NCI-H82 (cell line): ENCODE measurements at regions not wholly inside any gene's neighbourhood (a gene's known extent, or its start where the extent isn't known, plus 50 kb on each side); places are given as distances from the start of the nearest gene placed in this dataset.

ENCODE experiments used
- DNase-seq: peaks from one replicate; lab custom pipeline; 2025; lab: John Stamatoyannopoulos, UW

DNA sequence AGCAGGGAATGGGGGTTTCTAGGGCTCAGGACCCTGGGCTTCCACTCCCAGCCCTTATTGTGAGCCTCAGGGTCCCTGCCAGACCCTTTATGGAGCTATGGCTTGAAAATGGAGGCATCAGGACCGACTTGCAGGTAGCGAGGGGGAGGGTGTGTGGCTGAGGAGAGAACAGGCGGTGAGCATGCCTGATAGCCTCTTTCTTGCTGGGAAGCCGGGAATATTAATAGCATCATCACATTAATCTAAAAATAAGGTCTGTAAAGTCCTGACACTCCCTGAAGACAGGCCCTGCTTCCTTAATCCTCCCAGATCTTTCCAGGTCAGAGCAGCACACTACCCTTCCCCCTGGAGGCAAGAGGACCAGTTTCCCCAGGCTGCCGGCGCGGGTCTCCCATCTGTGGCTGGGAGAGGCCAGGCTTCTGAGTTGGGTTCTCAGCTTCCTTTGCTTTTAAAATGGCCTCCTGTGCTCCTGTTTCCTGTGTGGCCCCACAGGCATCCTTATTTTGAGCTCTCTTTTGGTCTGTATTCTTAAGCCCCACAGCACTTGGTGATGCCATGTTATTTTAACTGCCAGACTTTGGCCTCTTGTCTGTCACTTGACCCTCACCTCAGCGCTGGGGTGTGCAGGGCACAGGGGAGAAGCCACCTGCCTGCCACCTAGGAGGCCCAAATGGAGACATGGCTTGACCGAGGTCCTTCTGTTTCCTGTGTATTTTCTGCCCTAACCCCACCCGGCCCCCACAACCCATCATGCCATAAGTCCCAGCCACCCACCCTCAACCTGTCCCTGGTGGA is 185.0 kb upstream of the TOPAZ1 start:
- no peak for DNase-seq

DNA sequence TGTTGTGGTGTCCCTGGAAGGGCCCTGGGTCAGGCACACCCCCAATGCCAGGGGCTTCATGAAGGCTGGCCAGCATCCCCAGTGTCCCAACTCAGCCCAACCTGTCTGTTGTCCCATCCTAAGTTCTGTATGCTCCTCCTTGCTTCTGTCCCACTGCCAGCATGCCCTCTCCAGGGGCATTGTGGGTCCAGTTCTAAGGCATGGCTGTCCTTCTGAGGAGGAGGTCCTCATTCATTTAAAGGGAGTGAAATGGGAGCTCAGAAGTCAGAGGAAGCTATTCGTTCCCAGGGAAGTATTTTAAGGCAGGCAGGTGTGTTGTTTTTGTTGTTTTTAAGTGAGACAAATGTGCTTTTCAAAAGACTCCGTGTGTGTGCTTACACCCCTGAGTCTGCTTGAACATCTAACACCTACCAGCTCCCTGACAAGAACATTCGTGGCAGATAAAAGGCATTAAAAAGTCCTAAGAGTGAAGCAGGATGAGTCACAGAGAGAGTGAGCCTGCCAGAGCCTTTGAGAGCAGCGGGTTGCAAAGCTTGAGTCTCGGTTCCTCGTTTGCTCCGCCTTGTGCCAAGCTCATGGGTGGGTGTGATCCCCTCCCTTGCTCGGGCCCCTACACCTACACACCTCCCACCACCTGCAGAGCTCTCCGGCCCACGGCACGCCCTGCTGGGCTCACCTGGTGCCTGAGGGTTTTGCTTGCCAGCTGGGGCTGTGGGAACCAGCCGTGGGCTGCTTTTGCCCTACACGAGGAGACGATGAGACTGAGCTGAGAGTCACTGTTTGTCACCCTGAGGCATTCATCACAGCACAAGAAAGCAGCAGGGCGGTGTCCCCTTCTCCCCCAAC is 183.4 kb upstream of the TOPAZ1 start:
- no peak for DNase-seq

DNA sequence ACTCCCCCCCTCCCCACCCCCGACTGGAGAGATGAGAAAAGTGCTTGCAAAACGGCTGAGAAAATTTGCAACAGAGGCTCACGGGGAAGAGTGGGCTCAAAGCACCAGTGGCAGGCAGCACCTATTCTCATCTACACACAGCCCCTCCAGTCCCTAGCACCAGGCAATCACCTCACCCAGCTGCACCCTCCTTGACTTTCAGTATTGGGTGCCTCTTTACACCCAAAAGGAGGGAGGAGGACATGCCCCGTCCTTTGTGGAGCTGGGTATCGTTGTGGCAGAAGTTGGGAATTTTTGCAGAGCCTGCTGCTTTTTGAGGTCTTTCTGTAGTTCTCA is 182.8 kb upstream of the TOPAZ1 start:
- no peak for DNase-seq

DNA sequence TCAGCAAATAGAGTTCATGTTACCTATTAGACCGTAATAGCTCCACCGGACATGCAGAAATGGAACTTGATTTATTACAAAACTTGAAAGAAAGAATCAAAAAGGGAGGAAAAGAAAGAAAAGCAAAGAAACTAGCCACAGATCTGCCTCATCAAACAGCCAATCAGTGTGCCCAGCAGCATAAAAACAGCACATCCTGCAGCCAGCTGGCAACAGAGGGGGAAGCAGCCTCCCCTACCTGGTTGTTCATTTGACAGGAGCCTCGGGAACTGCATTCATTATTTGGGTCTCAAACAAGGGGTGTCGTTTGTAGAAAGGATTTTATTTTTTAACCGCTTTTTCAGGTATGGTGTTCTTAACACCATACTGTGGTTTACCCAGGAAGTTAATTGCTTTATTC is 181.5 kb upstream of the TOPAZ1 start:
- no peak for DNase-seq

DNA sequence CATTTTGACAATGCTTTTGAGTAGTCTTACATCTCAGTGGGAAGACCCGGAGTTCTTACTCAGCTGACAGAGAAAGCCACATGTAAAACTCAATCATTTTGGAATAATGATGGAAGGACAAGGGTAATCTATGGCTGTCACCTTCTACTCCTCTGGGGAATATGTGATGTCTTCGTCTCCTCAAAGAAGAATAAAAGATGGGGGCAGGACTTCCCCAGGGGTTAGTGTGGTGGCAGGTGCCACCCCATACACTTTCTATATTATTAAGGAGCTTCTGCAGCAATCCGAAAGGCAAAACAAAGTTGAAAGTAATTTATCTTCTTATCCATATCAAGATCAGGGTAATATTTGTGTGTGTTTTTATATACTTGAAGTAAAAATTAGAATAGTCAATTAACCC is 180.4 kb upstream of the TOPAZ1 start:
- DNase-seq: no peak

DNA sequence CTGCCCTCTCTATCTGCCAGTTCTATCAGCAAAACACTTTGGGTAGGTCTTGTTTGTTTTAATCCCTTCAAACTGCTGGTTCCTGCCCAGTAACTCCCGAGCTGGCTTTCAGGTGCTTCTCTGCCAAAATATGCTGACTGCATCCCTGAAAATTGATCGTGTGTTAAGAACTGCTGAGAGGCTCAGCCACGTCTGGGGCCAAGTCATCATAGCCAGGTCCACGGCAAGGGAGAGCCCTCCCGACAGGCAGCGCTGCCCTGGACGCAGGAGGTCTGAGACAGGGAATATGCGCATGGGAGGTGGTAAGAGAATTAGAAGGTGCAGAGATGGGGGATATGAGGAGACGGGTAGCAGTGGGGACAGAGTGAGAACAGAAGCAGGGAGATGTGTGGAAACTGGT is 179.7 kb upstream of the TOPAZ1 start:
- no peak for DNase-seq

DNA sequence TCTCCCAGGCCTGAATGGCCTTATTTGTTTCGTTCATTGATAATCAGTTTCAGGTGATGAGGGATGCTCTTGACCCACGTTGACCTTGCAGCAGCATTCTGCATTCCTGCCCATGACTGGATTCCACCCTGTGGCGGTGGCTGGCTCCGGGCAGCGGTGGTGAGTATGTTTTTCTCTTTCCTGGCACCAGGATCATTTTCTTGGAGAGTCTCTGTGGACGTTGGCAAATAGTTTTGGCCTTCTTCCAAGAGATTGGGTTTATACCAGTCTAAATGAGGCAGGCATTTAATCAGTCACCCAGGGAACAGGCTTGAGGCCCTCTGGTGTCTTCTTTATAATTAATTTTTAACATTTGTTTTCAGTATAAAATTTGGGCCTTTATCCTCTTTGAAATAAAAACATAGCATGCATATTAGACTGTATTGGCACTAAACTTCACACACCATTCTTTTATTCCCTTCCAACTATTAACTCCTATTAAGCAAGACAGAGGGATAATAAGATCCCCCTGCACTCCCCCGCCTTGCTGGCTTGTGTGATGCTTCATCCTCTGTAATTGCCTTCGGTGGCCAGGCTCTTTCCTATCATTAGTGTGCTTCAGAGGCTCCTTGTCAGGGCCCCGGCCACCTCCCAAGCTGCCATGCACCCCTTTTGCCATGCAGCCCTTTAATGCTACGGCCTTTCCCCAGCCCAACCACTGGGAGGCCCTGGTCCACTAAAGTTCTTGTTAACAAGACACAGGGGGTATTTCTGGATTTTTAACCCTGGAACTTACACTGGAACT is 176.2 kb upstream of the TOPAZ1 start:
- DNase-seq: peak; percentile 71

DNA sequence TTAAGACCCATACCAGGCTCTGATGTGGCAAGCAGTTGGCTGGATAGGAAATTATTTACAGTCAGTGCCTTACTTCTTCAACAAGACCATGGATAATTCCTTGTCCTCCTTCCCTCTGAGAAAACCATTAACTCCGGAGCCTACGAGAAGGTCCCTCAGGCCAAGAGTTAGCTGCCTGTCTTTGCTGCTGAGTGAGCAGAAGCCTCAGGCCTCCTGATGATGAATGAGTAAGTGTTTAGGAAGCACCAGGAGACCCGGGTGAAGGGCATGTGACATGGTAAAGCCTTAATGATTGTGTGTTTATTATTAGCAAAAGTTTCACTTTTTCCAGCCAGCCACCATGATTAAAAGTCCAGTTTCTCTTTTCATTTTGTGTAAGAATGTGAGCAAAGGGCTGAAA is 174.9 kb upstream of the TOPAZ1 start:
- no peak for DNase-seq

DNA sequence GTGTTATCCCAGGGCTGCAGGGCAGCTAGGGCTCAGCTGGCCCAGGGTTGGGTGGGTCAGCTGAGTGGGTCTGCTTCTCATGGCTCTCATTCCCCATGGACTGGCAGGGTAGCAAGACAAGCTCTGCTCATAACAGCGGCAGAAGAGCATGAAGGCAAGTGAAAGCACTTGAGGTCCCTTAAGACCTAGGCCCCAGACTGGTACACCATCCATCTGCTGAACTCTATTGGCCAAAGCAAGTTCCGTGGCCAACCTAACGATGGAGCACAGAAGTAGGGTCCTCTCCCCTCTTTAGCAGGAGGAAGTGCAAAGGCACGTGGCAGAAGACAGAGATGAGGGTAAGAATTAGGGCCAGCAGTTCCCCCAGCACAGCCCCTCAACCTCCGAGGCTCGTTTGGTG is 174.3 kb upstream of the TOPAZ1 start:
- no peak for DNase-seq

DNA sequence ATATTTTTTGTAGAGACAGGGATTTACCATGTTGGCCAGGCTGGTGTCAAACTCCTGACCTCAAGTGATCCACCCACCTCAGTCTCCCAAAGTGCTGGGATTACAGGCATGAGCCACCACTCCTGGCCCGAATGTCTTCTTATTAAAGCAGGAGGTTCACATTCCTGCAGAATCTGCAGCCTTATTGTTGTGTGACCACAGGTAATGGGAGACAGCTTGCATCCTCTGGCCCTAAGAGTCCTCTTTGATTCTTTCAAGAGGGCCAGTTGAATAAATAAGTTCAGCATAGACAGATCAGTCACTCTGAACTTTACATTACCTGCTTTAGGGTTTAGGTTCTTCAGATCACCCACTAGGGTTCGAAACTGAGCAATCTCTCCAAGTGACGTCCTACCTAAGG is 172.9 kb upstream of the TOPAZ1 start:
- no peak for DNase-seq

DNA sequence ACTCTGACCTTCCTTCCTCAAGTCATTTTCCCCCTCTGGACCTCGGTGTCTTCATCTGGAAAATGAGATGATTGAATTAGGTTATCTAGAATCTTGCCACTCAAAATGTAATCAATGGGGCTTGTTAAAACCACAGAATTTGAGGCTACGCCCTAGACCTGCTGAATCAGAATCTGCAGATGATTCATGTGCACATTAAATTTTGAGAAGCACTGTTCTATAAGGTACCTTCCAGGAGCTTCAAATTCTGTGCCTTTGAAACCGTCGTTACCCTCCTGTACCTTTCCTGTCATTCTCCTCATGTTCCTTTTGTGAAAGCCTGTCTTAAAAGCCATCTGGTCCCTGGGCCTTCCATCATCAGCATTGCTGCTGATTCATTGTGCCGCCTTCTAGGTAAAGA is 172.4 kb upstream of the TOPAZ1 start:
- DNase-seq: no peak

DNA sequence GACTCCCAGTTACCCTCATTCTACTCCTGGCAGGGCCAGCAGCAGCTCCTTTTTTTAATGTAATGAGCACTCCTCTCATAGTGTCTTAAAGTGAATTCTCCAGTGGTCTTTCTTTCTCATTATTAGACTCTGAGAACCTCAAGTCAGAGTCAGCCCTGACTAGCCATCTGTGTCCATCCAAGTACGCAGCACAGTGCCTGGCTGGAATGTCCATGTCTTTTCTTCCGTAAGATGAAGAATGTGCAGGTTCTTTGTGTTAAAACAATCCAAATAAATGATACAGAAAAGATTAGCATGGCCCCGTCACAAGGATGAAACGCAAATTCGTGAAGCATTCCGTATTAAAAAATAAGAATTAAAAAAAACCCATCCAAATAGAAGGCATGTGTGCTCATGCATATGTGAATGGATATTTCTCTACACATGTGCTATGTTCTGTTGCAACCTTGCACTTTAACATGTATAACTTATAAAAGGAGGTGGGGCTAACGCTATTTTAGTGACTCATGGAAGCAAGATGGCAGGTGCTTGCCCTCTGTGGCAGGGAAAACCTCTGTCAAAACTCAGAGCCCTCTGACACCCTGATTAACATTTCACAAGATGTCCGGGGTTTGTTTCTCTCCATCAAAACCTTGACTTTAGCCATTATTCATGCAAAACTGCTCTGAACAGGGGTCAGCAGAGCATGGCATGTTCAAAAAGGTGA is 170.7 kb upstream of the TOPAZ1 start:
- no peak for DNase-seq

DNA sequence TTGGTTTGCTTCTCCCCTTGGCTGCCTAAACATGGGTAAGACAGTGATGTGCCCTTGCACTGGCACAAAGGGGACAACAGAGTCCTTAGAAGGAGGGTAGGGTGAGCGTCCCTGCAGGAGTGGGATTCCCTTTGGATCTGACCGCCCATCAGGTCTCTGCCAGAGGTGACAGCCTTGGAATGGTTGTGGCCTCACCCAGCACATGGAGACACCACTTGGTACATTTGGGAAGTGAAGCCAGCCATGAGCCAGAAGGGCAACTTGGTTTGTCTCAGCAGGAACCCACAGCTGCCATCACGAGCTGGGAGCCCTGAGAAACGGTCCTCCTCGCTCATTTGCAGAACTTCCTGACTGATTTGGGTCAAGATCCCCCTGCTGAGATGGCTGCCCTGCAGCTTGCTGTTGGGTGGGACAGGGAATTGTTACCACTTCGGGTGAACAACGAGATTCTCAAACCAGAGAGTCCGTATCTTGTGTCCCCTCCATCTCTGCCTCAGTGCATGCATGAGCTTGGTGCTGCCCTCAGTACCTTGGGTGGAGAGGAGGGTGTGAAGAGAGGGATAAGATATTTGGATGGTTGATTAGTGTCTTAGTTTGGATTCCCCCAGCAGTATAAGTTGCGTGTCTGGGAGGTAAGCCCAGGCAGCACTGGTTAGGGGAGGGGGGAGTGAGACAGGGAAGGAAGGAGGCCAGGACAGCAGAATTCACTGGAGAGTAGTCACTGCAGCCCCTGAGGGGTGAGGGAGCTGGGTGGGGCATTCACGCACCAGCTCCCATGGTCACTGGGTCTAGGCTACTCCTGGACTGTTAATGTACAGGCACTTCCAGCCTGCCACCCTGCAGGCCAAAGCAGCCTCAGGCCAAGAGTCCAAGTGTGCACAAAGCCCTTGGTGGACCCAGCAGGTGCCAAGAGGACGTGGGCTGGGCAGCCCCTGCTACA is 168.8 kb upstream of the TOPAZ1 start:
- no peak for DNase-seq

DNA sequence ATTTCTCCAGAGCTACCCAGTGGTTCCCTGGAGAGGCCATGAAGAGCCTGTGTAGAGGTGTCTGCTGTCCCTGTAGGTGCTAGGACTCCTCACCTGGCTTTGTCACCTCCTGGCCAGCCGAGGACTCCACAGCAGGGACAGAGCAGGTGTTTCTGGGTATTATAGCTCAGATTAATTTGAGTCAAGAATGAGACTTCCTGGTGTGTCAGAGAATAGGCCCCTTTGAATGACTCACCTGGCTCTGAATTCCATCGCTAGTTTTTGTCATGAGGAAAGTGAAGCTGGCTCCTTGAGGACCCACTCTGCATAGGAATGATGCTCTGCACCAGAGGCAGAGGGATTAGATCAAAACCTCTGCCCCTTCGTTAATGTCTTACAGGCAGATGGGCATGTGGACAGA is 167.5 kb upstream of the TOPAZ1 start:
- DNase-seq: no peak

DNA sequence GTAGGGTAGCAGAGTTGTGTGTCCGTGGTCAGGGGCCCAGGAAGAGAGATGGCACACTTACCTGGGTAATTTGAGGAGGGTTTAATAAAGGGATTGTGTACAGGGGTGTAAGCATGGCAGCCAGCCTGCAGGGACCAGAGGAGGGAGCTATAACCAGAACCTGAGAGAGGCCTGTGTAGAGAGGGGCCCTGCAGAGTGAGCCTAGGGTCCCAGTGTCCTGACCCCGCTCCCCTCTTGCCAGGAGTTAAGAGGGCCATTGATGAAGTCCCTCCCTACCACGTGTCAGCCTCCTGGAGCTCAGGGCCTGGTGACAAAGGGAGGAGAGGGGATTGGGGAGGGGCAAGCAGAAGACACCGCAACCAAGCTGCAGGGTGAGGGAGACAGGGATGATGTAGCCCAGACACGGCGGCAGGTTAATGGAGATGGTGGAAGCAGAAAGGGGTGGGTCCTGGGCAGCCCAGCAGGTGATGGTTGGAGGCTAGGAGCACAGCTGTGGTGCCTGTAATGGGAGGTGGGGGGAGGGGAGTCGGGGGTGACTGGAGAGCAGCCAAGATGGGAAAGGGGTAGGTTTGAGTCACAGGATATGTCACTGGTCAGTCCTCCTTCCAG is 165.4 kb upstream of the TOPAZ1 start:
- peak; percentile 18 for DNase-seq

DNA sequence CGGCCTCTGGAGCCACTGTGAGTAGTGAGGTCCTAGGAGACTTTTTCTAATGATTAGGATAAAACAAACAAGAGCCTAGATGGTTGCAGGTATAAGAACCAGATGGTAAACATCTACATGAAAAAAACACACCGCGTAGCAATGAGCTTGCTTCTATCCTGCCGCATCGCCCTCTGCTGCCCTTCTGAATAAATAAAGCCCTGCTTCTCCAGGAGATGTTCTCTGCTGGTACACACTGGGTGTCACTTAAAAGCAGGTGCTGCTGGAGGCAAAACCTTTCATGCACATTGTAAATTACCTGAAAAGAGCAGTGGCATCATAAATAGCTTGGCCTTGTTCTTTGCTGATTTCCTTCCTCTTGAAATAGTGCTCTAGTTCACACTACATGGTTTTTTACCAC is 164.4 kb upstream of the TOPAZ1 start:
- DNase-seq: peak; percentile 44

DNA sequence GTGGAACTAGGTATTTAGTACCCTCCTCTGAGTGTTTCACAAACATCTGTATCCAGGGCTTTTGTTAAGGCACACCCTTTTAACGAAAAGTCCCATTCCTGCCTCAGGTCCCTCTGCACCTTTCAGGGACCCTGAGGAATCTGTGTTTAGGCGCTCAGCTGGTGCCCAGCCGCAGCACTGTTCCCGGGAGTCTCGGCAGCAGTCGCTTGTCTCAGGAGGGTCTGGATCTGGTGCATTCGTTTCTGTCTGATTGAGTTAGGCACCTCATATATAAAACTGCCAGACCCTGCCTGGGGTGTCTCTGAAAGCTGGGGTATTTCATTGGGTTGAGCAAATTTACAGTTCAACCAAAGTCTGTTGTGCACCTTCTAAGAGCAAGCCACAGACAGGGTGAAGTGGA is 162.8 kb upstream of the TOPAZ1 start:
- no peak for DNase-seq

DNA sequence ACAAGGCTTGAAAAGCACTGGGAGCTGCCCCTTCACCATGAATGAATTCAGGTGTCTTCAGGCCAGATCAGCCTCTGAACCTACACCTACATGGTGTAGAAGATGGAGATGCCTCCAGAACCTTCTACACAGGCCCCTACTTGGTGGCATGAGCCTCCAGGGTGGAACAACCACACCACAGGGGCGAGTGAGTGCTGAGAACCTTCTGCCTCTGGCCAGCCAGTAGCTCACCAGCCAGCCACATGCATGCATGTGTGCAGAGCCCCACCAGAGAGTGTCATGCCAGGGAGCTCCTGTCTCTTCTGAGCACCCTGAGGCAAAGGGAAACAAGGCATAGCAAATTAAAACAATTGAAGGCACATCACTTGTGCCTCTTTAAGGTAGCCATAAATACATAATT is 161.8 kb upstream of the TOPAZ1 start:
- DNase-seq: no peak

DNA sequence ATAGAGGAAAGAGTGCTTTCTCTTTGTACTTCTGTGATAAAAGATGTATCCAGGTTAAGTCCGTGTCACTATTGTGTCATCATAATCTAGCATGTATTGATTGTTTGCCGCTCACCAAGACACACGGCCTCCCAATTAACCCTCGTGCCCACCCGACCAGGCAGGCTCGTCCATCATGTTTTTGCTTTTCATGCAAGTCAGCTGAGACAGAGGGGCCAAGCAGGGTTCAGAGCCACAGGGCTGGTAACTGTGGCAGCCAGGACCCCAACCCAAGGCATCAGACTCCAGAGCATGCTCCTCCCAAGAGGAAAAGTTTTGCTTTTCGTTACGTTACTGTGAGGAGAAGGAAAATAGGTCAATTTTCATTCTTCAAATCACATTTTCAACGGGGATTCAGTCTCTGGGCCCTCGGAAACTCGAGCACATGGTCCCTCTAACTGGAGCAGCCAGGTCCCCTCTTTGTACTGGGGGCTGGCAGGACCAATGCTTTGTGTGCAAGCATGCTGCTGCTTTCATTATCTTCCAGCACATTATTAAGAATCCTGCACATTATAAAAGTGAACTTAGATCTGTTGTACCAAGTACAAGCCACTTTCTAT is 161.1 kb upstream of the TOPAZ1 start:
- DNase-seq: no peak

DNA sequence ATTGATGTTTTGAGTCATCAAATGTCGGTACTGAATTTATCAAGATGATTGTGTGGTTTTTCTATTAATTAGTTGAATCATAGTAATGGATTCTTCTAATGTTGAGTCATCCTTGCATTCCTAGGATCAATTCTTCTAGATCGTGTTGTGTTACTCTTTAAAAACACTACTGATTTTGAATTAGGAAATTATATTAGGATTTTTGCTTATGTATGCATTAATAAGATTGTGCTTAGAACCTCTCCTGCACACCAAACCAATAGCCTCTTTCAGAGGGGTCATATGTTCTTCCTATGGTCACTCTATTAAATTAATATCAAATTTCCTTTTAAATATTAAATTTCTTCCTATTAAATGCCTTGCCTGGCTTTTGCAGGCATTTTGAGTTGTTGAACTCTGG is 151.7 kb upstream of the TOPAZ1 start:
- DNase-seq: no peak
